ENCODE measurements at regions not wholly inside any gene's neighbourhood (a gene's known extent, or its start where the extent isn't known, plus 50 kb on each side); places are given as distances from the start of the nearest gene placed in this dataset.
A peak's percentile ranks its signal among the peaks of the same experiment; 100 is the strongest.

DNA sequence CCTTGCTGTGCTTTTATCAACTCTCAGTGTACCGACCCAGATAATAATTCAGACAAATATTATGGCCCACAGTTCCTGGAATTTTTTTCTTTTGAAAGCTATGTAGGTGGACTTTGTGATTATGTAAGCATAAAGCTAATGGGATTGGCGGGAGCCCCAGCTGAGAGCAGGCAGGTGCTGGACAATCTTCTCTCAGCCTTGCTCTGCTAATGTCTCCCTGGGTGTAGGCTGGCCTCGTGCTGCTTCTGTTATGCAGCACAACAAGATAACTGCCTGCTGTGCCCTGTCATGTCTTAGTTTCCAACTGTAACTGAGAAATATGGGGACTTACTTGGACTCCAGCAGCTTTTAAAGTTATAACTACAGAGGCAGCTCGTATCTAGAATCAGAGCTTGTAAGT is 415.0 kb downstream of the PDCD6IP start:
- H3K4me1 ChIP-seq, result no peaks in the 10 kb centered on the region
- no peaks in the 10 kb centered on the region for H3K36me3 ChIP-seq (ENCODE audit: low read depth, missing control alignments)
- no peaks in the 10 kb centered on the region for H3K9me3 ChIP-seq
- no peak for DNase-seq
- no peaks in the 10 kb centered on the region for H3K27me3 ChIP-seq
- no peak overlapping the region for H3K4me3 ChIP-seq
- TF ChIP-seq POLR2A (IDR thresholded peaks at IDR 0.05), result no peak
- no peak for TF ChIP-seq CTCF (IDR thresholded peaks at IDR 0.05)
- WGBS, 2 donors, result 62 to 63% methylated on average over 4 of the region's 4 CpGs
- intact Hi-C loops (cut with DNase I; ENCODE audit: low total_unique reads), result no loop called here
- H3K27ac ChIP-seq, result no peak overlapping the region

DNA sequence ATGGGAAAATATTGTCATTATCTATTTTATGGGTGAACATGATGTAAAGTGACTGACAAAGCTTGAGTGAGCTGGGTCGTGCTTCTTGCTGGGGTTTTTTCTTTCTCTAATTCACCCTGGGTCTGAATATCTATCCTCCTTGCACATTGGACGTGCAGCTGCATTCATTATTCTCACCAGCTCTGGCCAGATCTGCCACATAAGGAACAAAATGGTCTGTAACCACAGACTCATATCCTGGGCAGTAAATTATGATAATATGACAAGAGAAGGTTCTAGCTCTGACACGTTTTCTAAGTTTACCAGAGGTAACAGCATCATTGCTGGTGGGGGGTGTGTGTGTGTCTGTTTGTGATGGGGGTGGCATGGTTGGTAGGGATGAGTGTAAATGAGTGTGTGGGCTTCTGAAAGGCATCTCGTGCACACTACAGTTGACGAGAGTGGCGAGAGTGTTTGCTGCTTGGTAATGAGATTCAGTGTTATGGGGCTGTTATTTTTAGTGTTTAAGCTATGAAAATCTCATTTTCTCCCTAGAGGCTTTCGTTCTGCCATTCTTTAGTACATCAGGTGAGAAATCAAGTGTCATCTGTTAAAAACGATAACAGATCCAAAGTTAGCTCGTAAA is 418.4 kb downstream of the PDCD6IP start:
- DNase-seq, result no peak
- 80 to 89% methylated on average over 9 of the region's 9 CpGs for WGBS, 2 donors
- no peaks in the 10 kb centered on the region for H3K36me3 ChIP-seq (ENCODE audit: low read depth, missing control alignments)
- intact Hi-C loops (cut with DNase I; ENCODE audit: low total_unique reads), result no loop called here
- H3K9me3 ChIP-seq, result no peaks in the 10 kb centered on the region
- H3K4me1 ChIP-seq, result no peaks in the 10 kb centered on the region
- TF ChIP-seq CTCF (IDR thresholded peaks at IDR 0.05) (no peak), POLR2A (IDR thresholded peaks at IDR 0.05) (no peak)
- no peak overlapping the region for H3K27ac ChIP-seq
- no peak overlapping the region for H3K4me3 ChIP-seq
- H3K27me3 ChIP-seq, result no peaks in the 10 kb centered on the region

GRCh38 chr3:34218706-34219385 is 420.4 kb downstream of the PDCD6IP start:
- Histone ChIP-seq H3K4me1 (no peaks in the 10 kb centered on the region), H3K4me3 (no peak overlapping the region), H3K9me3 (no peaks in the 10 kb centered on the region), H3K36me3 (ENCODE audit: low read depth, missing control alignments) (no peaks in the 10 kb centered on the region), H3K27ac (peak overlapping the region in 1 of 2 donors; percentile 30), H3K27me3 (no peaks in the 10 kb centered on the region)
- no peak for TF ChIP-seq CTCF (IDR thresholded peaks at IDR 0.05)
- no peak for TF ChIP-seq POLR2A (IDR thresholded peaks at IDR 0.05)
- WGBS, 2 donors, result 68 to 78% methylated on average over 5 of the region's 5 CpGs
- no peak for DNase-seq
- intact Hi-C loops (cut with DNase I; ENCODE audit: low total_unique reads), result no loop called here

GRCh38 chr3:34219556-34219955 is 421.1 kb downstream of the PDCD6IP start:
- DNase-seq, result no peak
- no peaks in the 10 kb centered on the region for H3K9me3 ChIP-seq
- H3K27me3 ChIP-seq, result no peaks in the 10 kb centered on the region
- H3K4me1 ChIP-seq, result no peaks in the 10 kb centered on the region
- intact Hi-C loops (cut with DNase I; ENCODE audit: low total_unique reads), result no loop called here
- TF ChIP-seq CTCF (IDR thresholded peaks at IDR 0.05), result no peak
- TF ChIP-seq POLR2A (IDR thresholded peaks at IDR 0.05), result no peak
- no peak overlapping the region for H3K4me3 ChIP-seq
- 95 to 100% methylated on average over 1 of the region's 1 CpG for whole genome bisulfite sequencing, 2 donors
- no peaks in the 10 kb centered on the region for H3K36me3 ChIP-seq (ENCODE audit: low read depth, missing control alignments)
- H3K27ac ChIP-seq, result no peak overlapping the region
